ENCODE measurements at regions not wholly inside any gene's neighbourhood (a gene's known extent, or its start where the extent isn't known, plus 50 kb on each side); places are given as distances from the start of the nearest gene placed in this dataset.

DNA sequence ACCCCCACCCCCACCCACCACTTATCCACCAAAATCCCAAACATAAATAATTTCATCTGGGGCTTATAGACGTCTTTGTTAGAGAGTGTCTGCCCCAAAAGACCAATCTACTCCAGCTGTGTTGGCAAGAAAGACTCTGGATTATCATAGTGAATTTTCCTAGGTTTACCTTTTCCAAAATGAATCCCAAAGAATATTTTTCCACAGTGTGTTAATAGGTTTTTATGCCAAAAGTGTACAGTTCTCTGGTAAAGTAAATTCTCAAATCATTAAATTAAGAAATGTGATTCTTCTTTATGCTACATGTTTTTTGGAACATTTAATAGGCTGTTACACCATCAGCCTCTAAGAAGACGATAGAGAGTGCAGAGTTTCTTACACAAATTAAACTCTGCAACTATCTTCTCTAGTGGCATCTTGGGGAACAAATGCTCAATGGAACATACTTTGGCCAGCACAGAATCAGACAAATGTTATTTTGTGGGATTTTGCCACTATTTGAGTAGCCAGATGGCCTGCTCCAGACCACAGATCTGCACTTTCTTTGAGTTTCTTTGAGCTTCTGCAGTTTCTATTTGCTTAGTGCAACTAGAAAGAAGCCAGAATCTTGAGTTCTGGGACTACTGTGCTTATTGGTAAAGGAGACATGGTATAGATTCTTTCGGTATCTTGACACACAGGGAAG, 206.0 kb downstream of the KIT start:
- Histone ChIP-seq H3K27me3 (replicated peaks in 1 of 7) (no peaks in the 10 kb centered on the region), H3K27ac (no peak overlapping the region), H3K36me3 (no peaks in the 10 kb centered on the region), H3K4me1 (no peaks in the 10 kb centered on the region), H3K9me3 (no peaks in the 10 kb centered on the region), H3K4me3 (no peak overlapping the region)
- WGBS, 5 donors, result 80 to 94% (median 89%) methylated on average over 3 of the region's 3 CpGs
- TF ChIP-seq, protein P1, sequence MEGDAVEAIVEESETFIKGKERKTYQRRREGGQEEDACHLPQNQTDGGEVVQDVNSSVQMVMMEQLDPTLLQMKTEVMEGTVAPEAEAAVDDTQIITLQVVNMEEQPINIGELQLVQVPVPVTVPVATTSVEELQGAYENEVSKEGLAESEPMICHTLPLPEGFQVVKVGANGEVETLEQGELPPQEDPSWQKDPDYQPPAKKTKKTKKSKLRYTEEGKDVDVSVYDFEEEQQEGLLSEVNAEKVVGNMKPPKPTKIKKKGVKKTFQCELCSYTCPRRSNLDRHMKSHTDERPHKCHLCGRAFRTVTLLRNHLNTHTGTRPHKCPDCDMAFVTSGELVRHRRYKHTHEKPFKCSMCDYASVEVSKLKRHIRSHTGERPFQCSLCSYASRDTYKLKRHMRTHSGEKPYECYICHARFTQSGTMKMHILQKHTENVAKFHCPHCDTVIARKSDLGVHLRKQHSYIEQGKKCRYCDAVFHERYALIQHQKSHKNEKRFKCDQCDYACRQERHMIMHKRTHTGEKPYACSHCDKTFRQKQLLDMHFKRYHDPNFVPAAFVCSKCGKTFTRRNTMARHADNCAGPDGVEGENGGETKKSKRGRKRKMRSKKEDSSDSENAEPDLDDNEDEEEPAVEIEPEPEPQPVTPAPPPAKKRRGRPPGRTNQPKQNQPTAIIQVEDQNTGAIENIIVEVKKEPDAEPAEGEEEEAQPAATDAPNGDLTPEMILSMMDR (IDR thresholded peaks at IDR 0.05 in 8 of 11, conservative IDR thresholded peaks at IDR 0.05 in 3 of 11), result no peak
- TF ChIP-seq POLR2AphosphoS5 (IDR thresholded peaks at IDR 0.05) (no peak), POLR2A (IDR thresholded peaks at IDR 0.05) (no peak)
- no peak for DNase-seq
- intact Hi-C loops (cut with DNase I; ENCODE audit: low total_unique reads), result no loop called here

DNA sequence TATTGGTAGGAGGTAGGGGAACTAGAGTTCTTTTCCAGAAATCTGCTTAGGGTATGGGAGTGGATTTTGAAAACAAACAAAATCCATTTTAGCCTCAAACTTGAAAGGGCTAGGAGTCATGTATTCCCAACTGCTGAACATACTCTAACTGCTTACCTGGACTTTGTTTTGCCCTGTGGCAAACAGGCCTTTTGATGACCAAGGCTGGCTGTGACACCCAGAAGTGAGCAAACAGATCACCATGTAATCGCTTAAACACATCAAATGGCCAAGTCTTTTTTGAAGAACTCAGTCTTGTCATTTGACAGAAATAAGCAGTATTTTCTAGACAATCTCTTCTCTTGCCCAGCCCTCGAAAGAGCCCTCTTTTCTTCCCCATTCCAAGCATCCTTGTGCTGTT, 203.4 kb downstream of the KIT start:
- Histone ChIP-seq H3K27me3 (replicated peaks in 1 of 7) (no peaks in the 10 kb centered on the region), H3K4me1 (no peaks in the 10 kb centered on the region), H3K36me3 (no peaks in the 10 kb centered on the region), H3K4me3 (no peak overlapping the region), H3K9me3 (no peaks in the 10 kb centered on the region), H3K27ac (no peak overlapping the region)
- TF ChIP-seq, protein P1 (IDR thresholded peaks at IDR 0.05 in 8 of 11, conservative IDR thresholded peaks at IDR 0.05 in 3 of 11), result no peak
- TF ChIP-seq POLR2A (IDR thresholded peaks at IDR 0.05) (no peak), POLR2AphosphoS5 (IDR thresholded peaks at IDR 0.05) (no peak)
- intact Hi-C loops (cut with DNase I; ENCODE audit: low total_unique reads), result no loop called here
- WGBS, 5 donors, result 66 to 80% (median 74%) methylated on average over 2 of the region's 2 CpGs
- DNase-seq, result no peak

DNA sequence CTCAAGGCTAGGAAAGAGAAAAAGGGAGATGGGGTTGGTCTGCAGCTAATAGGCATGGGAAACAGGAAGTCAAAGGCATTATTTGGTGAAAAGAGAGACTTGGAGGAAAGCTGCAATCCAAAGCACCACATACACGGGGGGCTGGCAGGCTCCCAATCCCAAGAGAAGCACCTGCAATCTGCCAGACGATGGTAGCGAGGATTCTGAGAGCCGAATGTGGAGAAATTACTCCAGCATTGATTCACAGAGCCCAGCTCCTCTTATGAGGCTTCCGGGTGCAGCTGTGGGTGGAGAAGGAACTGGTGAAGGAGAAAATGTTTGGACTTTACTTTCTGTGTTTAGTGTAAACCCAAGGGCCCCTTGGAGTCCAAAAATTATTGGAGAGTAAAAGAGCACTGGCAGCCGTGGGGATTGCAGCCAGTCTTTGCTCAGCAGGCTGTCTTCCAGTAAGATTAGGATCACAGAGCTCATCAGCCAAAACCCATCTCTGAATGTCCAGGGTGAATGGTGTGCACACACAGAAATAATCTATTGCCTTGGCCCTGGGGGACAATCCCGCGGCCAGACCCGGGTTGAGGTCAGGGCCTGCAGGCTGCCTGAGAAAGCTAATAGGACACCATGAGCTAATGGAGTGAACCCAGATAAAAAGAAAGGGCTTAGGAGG, 197.6 kb downstream of the KIT start:
- 82 to 90% (median 89%) methylated on average over 9 of the region's 9 CpGs for WGBS, 5 donors

DNA sequence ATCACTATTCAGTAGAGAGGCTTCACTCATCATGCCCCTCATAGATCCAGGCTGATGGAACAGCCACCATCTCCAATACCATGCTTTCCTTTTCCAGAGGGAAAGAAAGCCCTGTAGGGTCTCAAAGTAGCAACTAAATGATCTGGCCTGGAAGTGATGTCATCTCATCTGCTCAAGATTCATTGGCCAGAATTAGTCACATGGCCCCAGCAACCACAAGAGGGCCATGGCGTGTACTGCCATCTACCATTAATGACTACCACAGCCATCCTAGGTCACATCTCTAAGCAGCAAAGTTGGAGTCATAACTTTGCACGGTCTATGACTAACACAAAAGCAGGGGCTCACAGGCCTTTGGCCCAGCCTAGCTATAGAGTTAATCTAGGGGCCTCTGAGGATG, 194.8 kb downstream of the KIT start:
- no peak overlapping the region for H3K27ac ChIP-seq
- intact Hi-C loops (cut with DNase I; ENCODE audit: low total_unique reads), result no loop called here
- H3K27me3 ChIP-seq (replicated peaks in 1 of 7), result no peaks in the 10 kb centered on the region
- no peaks in the 10 kb centered on the region for H3K9me3 ChIP-seq
- H3K4me1 ChIP-seq, result no peaks in the 10 kb centered on the region
- DNase-seq, result no peak
- TF ChIP-seq, protein P1 (IDR thresholded peaks at IDR 0.05 in 8 of 11, conservative IDR thresholded peaks at IDR 0.05 in 3 of 11), result no peak
- WGBS, 5 donors, result 88 to 100% (median 95%) methylated on average over 2 of the region's 2 CpGs
- H3K4me3 ChIP-seq, result no peak overlapping the region
- H3K36me3 ChIP-seq, result no peaks in the 10 kb centered on the region

More for the DNA sequence above, 197.6 kb downstream of the KIT start:
- Histone ChIP-seq H3K27ac (no peak overlapping the region), H3K36me3 (no peaks in the 10 kb centered on the region), H3K9me3 (no peaks in the 10 kb centered on the region), H3K4me3 (no peak overlapping the region), H3K27me3 (replicated peaks in 1 of 7) (no peaks in the 10 kb centered on the region), H3K4me1 (no peaks in the 10 kb centered on the region)
- DNase-seq, result no peak
- TF ChIP-seq POLR2A (IDR thresholded peaks at IDR 0.05), result no peak
- TF ChIP-seq, protein P1 (IDR thresholded peaks at IDR 0.05 in 8 of 11, conservative IDR thresholded peaks at IDR 0.05 in 3 of 11), result no peak
- no peak for TF ChIP-seq POLR2AphosphoS5 (IDR thresholded peaks at IDR 0.05)
- intact Hi-C loops (cut with DNase I; ENCODE audit: low total_unique reads), result no loop called here
